ENCODE measurements at regions not wholly inside any gene's neighbourhood (a gene's known extent, or its start where the extent isn't known, plus 50 kb on each side); places are given as distances from the start of the nearest gene placed in this dataset.

GRCh38 chr5:17147617-17148016 is 69.8 kb upstream of the BASP1 start:
- TF ChIP-seq POLR2A (IDR thresholded peaks at IDR 0.05; ENCODE audit: low read length) (no peak), GATA1 (IDR thresholded peaks at IDR 0.05; ENCODE audit: low read depth, low read length) (no peak)

Measured in erythroblast (primary cell).